ENCODE measurements at regions not wholly inside any gene's neighbourhood (a gene's known extent, or its start where the extent isn't known, plus 50 kb on each side); places are given as distances from the start of the nearest gene placed in this dataset.

- TF ChIP-seq CTCF (IDR thresholded peaks at IDR 0.05) (no peak), POLR2A (IDR thresholded peaks at IDR 0.05) (no peak)
Observed at GRCh38 chr1:29417147-29417858, 181.0 kb downstream of the PTPRU start.

Data from thyroid gland (tissue), 4 donors.